ENCODE measurements at regions not wholly inside any gene's neighbourhood (a gene's known extent, or its start where the extent isn't known, plus 50 kb on each side); places are given as distances from the start of the nearest gene placed in this dataset.

- H3K27me3 ChIP-seq (ENCODE audit: control insufficient read depth in 2 of 2, insufficient read depth in 2 of 2, low read length in 2 of 2): no peaks in the 10 kb centered on the region
- BruUV-seq (replicated peaks): no TSS peak
- intact Hi-C loops (cut with micrococcal nuclease): no loop called here
- H3K4me2 ChIP-seq (ENCODE audit: insufficient read depth, low read length): no peak overlapping the region
- H3K9me1 ChIP-seq (replicated peaks; ENCODE audit: control insufficient read depth, extremely low read depth, insufficient read depth, low read length): no peaks in the 10 kb centered on the region
- H3K79me2 ChIP-seq (ENCODE audit: control insufficient read depth, insufficient read depth, low read length): no peaks in the 10 kb centered on the region
- H2AFZ ChIP-seq (ENCODE audit: low read depth, low read length): no peak overlapping the region
- no peaks in the 10 kb centered on the region for H3K9me3 ChIP-seq (replicated peaks; ENCODE audit: control insufficient read depth, insufficient read depth, low read length)
- TF ChIP-seq JUN (IDR thresholded peaks at IDR 0.05; ENCODE audit: borderline replicate concordance, insufficient read depth, insufficient read length, low read depth) (no peak), FOS (IDR thresholded peaks at IDR 0.05; ENCODE audit: borderline replicate concordance, insufficient read depth, low read length) (no peak), MAX (IDR thresholded peaks at IDR 0.05; ENCODE audit: insufficient read depth, insufficient read length) (no peak), CTCF (IDR thresholded peaks at IDR 0.05; ENCODE audit: extremely low read depth in 1 of 2, insufficient read depth in 1 of 2, low read depth in 1 of 2, low read length in 2 of 2) (no peak), MYC (IDR thresholded peaks at IDR 0.05; ENCODE audit: low read depth, low read length) (no peak), POLR2AphosphoS5 (IDR thresholded peaks at IDR 0.05; ENCODE audit: insufficient read depth, low read depth, low read length) (no peak), EZH2 (IDR thresholded peaks at IDR 0.05; ENCODE audit: borderline replicate concordance, low read depth, low read length, severe bottlenecking) (no peak), GATA2 (IDR thresholded peaks at IDR 0.05; ENCODE audit: insufficient read depth, insufficient read length, low read depth, low read length) (no peak), POLR2A (IDR thresholded peaks at IDR 0.05; ENCODE audit: low read depth, low read length) (no peak)
- no peak overlapping the region for H3K27ac ChIP-seq (ENCODE audit: insufficient read depth, low read depth, low read length)
- no peak overlapping the region for H3K9ac ChIP-seq (replicated peaks; ENCODE audit: extremely low read depth, insufficient read depth, low read length)
- no peak overlapping the region for H3K4me3 ChIP-seq (replicated peaks in 1 of 3; ENCODE audit: insufficient read depth in 1 of 3, low read depth in 1 of 3, low read length in 3 of 3)
- no peaks in the 10 kb centered on the region for H3K36me3 ChIP-seq (ENCODE audit: control insufficient read depth in 2 of 2, extremely low read depth in 1 of 2, insufficient read depth in 2 of 2, low read length in 2 of 2)
- no peaks in the 10 kb centered on the region for H4K20me1 ChIP-seq (replicated peaks; ENCODE audit: control insufficient read depth, extremely low read depth, insufficient read depth, low read length)
- no peaks in the 10 kb centered on the region for H3K4me1 ChIP-seq (ENCODE audit: control insufficient read depth, extremely low read depth, insufficient read depth, low read length)
- DNase-seq (ENCODE audit: low read depth, low spot score) (no peak), FAIRE-seq (no peak)
- CTCF ChIA-PET: no interaction called here
- dilution Hi-C loops (cut with MboI; ENCODE audit: extremely low pct_ligation_motif_present, low sequenced_read_pairs): no loop called here
- POLR2A ChIA-PET: no interaction called here
Measured at GRCh38 chr6:170099387-170099786, 191.5 kb downstream of the DLL1 start.
